ENCODE measurements at regions not wholly inside any gene's neighbourhood (a gene's known extent, or its start where the extent isn't known, plus 50 kb on each side); places are given as distances from the start of the nearest gene placed in this dataset.
"Not testable (repeated sequence)": the region's sequence is repeated elsewhere in the genome, so short reads cannot be mapped to it uniquely, and the experiment has no call there.

- no peak for DNase-seq
Measured at GRCh38 chr5:89827359-89827758, 582.2 kb downstream of the CETN3 start.

DNA sequence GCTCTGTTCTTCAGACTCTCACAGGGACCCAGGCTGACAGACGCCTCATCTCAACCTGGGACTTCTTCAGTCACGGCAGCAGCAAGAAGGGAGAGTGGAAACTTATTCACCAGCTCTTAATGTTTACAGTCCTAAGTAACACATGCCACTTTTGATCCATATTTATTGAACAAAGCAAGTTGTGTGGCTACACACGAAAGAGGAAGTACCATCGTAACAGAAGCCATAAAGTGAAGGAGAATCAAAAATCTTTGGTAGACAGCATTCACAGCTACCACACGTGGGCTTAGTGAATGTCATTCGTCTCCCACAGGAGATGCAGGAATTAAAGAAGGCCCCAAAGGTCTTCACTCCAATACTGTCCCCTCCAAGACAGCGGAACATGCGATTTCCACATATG lies 582.6 kb downstream of the CETN3 start:
- no peak for DNase-seq

GRCh38 chr5:89823046-89823445 lies 586.5 kb downstream of the CETN3 start:
- DNase-seq: no peak

- no peak for DNase-seq
Measured at GRCh38 chr5:89817841-89818240, 591.7 kb downstream of the CETN3 start.

DNA sequence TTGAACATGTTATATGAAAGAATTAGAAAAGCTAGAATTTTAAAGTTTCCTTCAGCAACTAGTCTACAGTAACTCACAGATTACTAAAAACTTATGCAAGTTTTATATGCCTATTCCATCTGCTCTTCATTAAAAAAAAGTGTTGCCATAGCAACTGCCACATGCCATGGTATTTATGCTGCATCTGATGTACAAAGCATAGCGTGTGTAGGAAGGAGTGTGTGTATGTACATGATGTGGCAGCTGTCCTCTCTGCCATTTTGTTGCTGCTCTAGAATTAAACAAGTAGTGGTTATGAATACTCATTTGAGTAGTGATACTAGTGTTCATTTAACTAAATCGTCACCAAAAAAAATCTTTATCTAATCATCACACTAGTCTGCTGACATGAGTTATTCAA lies 593.5 kb downstream of the CETN3 start:
- DNase-seq: no peak

DNA sequence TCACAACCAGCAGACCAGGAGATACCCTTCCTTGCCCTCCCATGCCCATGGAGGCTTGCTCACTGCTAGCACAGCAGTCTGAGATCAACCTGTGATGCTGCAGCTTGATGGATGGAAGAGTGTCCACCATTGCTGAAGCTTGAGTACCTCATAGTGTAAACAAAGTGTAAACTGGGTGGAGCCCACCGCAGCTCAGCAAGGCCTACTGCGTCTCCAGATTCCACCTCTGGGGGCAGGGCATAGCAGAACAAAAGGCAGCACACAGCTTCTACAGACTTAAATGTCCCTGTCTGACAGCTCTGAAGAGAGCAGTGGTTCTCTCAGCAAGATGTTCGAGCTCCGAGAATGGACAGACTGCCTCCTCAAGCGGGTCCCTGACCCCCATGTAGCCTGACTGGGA lies 608.8 kb downstream of the CETN3 start:
- DNase-seq: not testable (repeated sequence)

DNA sequence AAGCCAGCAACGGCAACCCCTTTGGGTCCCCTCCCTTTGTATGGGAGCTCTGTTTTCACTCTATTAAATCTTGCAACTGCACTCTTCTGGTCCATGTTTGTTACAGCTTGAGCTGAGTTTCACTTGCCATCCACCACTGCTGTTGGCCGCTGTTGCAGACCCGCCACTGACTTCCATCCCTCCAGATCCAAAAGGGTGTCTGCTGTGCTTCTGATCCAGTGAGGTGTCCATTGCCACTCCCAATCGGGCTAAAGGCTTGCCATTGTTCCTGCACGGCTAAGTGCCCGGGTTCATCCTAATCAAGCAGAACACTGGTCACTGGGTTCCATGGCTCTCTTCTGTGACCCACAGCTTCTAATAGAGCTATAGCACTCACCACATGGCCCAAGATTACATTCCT lies 615.1 kb downstream of the CETN3 start:
- DNase-seq: not testable (repeated sequence)

DNA sequence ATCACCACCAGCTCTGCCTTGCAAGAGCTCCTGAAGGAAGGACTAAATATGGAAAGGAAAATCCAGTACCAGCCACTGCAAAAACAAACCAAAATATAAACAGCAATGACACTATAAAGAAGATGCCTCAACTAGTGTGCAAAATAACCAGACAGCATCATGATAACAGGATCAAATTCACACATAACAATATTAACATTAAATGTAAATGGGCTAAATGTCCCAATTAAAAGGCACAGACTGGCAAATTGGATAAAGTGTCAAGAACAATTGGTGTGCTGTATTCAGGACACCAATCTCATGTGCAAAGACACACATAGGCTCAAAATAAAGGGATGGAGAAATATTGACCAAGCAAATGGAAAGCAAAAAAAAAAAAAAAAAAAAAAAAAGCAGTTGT lies 629.8 kb downstream of the CETN3 start:
- DNase-seq: not testable (repeated sequence)

- DNase-seq: no peak
Measured at GRCh38 chr5:89777758-89778157, 631.8 kb downstream of the CETN3 start.

DNA sequence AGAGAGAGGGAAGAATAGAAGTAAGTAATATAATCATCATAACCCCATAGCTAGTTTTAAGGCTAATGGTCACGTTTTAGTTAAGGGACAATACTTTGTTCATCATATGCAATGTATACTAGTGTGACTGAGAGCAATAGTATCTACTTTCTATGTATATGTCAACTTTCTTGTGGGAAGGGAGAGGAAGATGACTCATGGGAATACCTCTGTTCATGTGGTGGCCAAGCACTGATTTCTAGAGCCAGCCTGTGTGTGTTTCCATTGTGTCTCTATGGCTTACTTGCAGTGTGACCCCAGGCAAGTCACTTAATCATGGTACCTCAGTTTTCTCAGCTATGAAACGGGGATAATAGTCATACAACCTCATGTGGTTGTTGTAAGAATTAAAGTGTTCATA lies 639.6 kb downstream of the CETN3 start:
- DNase-seq: no peak

GRCh38 chr5:89759802-89760201 lies 649.8 kb downstream of the CETN3 start:
- DNase-seq: no peak

GRCh38 chr5:89758146-89758545 lies 651.4 kb downstream of the CETN3 start:
- no peak for DNase-seq

GRCh38 chr5:89756955-89757354 lies 652.6 kb downstream of the CETN3 start:
- no peak for DNase-seq

DNA sequence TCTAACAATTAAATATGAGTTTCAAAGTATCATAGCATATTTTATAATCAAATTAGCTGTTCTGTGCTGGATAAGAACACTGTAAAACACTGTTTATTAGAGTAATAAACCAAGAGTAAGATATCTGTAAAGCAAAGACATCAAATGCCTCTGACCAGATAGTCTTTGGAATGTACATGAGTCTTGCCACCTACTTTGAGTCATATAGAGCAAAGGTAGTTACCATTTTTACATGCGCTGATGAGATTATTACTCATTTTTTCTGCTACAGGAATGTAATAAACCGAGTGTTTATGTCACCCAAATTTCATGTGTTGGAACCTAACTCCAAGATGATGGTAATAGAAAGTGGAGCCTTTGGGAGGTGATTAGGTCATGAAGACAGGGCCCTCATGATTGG lies 654.5 kb downstream of the CETN3 start:
- DNase-seq: no peak

GRCh38 chr5:89735082-89735481 lies 674.5 kb downstream of the CETN3 start:
- no peak for DNase-seq

DNA sequence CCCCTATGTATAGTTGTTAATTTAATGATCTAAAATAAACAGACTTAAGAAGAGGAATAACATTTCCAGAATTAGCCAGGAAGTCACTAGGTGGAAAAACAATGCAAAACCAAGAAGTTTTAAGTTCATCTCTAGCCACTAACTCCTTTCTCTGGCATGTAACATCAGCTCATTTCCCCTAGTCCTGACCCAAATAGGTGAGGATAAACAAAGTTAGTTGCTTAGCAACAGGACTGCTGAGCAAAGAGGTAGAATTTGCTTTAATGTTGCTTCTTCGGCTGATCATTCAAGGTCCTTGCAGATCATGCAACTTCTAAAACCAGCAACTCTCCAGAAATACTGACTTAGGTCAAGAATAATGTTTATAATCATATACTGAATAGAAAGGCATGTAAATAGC lies 675.8 kb downstream of the CETN3 start:
- no peak for DNase-seq

DNA sequence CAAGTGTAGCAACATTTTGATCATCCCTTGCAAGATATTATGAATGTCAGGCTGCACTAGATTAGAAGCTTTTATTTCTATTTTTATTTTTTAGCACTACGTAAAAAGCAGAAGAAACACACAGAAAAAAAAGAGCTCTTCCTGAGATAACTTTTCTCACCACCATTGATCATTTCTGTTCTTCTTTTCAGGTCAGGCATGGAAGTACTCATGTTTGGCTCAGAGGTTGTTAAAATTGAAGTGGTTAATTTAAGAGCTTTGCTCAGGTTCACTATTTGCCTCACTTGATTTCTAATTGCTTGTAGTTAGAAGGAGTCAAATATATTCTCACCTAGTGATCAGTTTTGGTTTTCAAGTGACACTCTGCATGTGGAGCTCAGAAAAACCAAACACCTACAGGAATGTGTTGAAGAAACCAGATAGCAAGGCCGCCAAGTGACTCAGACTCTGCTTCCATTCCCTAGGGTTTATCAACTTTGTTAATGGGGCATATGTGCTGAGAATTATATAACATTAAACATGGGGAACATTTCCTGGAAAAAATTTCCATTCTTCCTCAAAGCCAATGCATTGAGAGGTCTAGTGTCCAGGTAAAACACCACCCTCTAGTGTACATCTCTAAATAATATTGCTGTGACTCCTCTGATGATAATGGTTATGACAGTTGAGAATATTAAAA lies 679.8 kb downstream of the CETN3 start:
- no peak for DNase-seq

DNA sequence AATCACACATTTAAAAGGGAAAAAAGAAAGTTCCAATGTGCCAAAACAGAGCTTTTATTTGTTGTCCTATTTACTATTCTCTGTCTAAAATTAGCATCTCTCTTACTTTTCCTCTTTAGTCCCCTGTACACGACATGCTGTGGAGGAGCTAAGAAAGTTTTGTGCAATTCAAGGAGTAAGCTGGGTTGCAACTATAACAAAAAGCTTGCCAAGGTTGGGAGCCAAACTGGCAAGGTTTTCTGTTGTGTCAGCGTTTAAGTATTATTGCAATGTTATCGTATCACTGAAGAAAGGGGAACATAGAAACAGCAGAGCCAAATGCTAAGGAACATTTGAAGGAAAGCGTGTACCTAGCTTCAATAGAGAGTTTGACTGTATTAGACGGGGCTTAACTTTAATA lies 680.8 kb downstream of the CETN3 start:
- DNase-seq: no peak

DNA sequence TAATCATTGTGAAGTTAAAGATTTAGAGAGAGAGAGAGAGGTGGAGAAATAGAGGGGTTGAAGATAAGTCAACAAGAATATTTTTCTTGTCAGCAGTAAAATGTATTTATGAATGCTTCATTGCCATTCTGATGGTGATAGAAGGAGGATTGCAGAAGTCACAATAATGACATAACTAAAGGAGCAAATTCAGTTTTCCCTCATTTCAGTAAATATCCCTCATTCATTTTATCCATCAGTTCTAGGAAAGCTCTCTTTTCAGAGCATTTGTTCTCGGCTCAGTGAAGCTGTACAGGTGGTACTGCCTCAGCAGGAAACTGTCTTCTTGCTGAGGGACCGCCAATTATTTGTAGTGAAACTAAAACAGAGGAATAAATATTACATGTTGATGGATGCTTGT lies 681.4 kb downstream of the CETN3 start:
- DNase-seq: no peak

- no peak for DNase-seq
Measured at GRCh38 chr5:89724379-89725095, 685.0 kb downstream of the CETN3 start.

DNA sequence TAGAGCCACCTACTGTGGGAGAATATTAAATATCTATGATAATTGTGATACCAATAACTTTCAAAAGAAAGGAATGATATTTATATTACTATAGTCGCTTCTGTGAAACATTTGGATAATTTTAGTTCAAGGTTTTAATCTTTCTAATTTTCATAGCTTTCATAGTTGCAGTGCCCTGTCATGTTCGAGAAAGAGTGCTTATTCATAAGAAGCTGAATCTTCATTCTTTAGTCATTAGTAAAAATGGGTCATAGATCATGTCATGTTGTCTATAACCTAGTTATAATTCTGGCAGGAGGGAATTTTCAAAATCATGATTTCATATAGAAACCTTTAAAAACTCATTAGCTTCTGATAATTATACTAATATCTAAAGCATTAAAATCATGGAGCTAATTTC lies 685.6 kb downstream of the CETN3 start:
- no peak for DNase-seq

DNA sequence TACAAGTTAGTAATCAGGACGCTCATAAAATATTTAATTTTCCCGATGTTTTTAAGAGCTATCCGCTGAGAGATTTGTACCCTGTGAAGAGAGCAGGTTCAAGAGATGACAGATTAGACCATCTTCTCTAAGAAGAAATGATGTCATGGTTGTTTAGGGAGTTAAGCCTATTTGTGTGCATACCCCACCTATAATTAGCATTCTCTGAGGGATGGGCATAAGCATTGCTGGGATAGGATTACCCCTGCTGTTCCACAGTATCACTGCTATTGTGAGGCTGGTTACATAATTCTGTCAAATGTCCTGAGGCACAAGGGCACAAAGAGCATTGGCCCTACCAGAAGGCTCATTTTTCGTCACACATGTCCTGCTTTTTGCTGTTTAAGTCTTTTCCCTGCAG lies 687.0 kb downstream of the CETN3 start:
- DNase-seq: no peak

- DNase-seq: no peak
Measured at GRCh38 chr5:89721931-89722330, 687.6 kb downstream of the CETN3 start.

GRCh38 chr5:89721353-89721752 lies 688.2 kb downstream of the CETN3 start:
- DNase-seq: no peak

GRCh38 chr5:89712134-89712700 lies 697.3 kb downstream of the CETN3 start:
- DNase-seq: no peak

All from activated naive CD4-positive, alpha-beta T cell (primary cell).